Stimulated activated CD4-positive, alpha-beta T cell treated with anti-CD3 and anti-CD28 coated beads, Interleukin-12 subunit alpha, Interleukin-12 subunit beta, amount 100 ng/mL, for 48 hours (primary cell): ENCODE measurements at regions not wholly inside any gene's neighbourhood (a gene's known extent, or its start where the extent isn't known, plus 50 kb on each side); places are given as distances from the start of the nearest gene placed in this dataset.

ENCODE experiments used
- DNase-seq, 3 donors: peaks; one replicate each; pipeline ENCODE4 v3.0.0-alpha.2; 2020; ENCODE audit warnings: low read depth in 2 of 3, low spot score in 1 of 3

- DNase-seq, result no peak
Observed at GRCh38 chr3:161987933-161988332, 491.3 kb downstream of the OTOL1 start.

DNA sequence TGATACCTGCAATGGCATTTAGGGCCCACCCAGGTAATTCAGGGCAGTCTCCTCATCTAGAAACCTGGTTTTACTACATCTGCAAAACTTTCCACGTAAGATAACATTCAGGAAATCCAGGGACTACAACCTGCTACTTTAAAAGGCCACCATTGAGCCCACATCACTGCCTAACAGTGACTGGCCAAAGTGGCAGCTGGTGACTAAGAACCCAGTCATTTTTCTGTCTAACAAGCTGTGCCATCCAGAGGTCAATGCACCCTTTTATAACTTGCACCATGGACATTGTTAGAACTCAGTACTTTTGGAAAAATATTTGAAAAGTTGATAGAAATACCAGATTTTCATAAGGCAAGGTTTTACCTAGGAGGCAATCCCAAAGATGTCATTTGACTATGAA lies 492.4 kb downstream of the OTOL1 start:
- DNase-seq, result no peak

DNA sequence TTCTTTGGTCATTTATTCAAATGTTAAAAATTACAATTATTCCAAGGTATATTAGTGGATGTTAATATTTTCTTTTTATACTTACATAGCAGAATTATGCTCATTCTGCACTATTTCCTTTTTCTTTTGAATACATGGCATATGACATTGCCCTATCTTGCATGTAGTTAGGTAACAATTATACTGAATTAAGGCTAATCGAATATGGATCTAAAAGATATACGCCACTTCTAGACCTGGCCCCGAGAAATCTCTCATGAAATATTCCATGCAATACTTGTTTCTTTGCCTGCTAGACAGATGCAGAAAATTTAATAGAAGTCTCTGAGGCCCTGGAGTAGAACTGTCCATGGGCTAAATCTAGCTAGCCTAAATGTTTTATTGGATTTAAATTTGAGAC lies 493.4 kb downstream of the OTOL1 start:
- no peak for DNase-seq

DNA sequence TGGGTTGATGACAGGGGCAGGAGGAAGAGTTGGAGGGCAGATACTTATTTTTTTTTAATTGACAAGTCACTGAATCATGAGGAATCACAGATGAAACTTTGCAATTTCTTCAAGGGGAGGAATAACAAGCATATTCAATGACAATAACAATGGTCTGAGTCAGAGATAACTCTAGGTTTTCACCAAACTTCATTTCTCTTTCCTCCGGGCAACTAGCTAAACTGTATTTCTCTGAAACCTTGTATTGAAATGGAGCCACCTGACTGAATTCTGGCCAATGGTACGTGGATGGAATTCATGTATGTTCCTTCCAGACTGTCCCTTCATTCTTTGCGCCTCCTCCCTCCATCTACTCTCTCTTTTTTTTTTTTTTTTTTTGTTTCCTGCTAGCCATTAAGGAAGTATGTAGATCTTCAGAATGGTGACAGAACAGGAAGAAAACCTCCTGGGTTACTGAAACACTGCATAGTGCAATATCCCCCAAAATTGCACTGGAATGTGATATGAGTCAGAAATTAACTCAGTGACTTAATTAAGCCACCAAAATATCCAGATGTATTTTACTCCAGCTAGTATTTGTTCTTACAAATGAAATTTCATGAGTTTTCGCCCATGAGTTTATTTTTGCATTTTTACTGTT lies 495.4 kb downstream of the OTOL1 start:
- no peak for DNase-seq

DNA sequence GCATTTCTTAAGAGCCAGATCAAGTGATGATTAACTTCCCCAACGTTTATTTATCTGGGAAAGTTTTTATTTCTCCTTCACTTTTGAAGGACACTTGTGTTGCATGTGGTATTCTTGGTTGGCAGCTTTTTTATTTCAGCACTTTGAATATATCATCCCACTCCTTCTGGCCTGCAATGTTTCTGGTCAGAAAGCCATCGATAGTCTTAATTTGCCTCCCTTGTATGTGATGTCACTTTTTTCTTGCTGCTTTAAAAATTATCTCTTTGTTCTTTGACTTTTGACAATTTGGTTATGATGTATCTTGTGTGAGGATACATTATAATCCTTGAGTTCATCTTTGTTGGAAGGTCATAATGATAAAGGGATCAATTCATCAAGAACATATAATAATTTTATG lies 503.2 kb downstream of the OTOL1 start:
- no peak for DNase-seq

DNA sequence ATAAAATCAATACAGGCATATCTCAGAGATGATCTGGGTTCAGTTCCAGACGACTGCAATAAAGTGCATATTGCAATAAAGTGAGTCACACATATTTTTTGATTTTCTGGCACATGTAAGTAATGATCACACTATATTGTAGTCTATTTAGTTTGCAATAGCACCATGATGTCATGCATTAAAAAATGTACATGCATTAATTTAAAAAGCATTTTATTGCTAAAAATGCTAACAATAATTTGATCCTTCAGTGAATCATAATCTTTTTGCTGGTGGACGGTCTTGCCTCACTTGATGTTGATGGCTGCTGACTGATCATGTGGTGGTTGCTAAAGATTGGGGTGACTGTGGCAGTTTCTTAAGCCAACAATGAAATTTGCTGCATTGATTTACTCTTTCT lies 511.1 kb downstream of the OTOL1 start:
- no peak for DNase-seq

- DNase-seq, result no peak
Observed at GRCh38 chr3:162012633-162013032, 516.0 kb downstream of the OTOL1 start.

- DNase-seq, result no peak
Observed at GRCh38 chr3:162014284-162014683, 517.7 kb downstream of the OTOL1 start.

DNA sequence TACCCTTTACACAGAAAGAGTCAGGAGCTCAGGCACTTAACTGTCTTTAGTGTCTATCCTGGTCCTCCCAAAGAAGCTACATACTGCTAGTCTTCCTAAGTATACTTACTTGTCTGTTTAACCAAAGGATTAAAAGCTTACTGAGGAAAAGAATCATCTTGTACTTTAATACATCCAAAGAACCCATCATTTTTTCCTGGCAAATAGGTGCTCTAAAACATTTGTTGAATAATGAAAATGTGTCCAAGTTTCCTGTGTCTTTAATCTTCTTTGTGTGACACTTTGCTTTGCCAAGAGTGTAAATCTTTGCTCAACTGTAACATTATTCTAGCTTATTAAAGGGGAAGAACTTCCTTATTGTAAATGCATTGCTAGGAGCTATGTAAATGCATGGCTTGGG lies 519.2 kb downstream of the OTOL1 start:
- no peak for DNase-seq

GRCh38 chr3:162019817-162020216 lies 523.2 kb downstream of the OTOL1 start:
- no peak for DNase-seq

- DNase-seq, result no peak
Observed at GRCh38 chr3:162021206-162021605, 524.6 kb downstream of the OTOL1 start.

DNA sequence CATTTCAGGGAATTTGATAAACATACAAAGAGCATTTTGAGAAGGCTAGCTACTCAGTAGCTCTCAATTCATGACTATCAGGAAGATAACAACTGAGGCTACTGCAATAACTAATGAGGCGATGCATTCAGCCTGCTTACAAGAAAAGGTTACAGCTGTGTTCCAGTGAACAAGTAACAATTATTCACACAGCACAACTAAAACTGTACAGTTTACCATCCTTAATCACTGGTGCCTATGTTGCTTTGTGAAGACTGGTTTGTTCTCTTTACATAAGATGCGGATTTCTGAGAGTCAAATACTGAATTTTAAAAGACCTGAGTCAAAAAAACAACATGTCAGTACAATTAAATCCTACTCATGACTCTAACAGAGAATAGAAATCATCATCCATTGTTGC lies 526.3 kb downstream of the OTOL1 start:
- no peak for DNase-seq

GRCh38 chr3:162029736-162030135 lies 533.1 kb downstream of the OTOL1 start:
- no peak for DNase-seq

DNA sequence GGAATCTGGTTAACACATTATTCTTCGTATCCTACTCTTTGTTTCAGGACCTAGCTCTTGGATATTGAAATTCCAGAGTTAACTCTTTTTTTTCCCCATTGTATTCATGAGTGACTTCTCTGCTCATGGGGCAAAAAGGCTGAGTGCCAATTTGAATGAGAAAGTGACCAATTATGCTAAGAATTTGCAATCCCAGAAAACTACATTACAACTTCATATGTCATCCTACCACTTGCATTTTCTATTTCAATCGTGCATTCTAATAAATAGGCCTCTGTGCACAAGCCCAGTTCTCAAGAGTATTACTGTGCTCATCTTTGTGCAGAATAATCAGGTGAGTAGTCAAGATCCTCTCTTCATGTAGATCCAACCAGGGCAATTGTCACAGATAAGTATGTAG lies 537.8 kb downstream of the OTOL1 start:
- DNase-seq, result no peak

- DNase-seq, result no peak
Observed at GRCh38 chr3:162041622-162042021, 545.0 kb downstream of the OTOL1 start.

- DNase-seq, result no peak
Observed at GRCh38 chr3:162052636-162053035, 556.0 kb downstream of the OTOL1 start.

DNA sequence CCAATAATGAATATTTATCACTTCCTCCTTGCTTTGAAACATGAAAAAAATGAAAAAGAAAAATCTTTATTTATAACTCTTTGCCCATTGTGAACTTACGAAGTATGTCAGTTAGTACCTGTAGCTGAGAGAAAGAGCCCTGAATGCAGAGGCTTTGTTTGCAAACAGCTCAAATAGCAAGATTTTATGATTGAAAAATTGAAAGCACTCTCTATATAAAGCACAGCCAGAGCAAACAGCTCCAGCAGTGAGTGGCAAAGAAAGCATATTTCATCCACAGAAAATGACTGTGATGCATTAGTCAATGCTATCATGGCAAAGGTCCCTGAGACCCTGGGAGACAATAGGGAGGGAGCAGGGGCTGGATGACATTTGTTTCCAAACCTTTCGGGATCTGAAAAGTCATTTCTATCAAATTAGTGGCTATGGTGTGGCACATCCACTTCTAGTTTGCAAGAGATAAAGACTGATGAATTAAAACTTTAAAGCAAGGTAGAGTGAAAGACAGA lies 576.1 kb downstream of the OTOL1 start:
- no peak for DNase-seq

- no peak for DNase-seq
Observed at GRCh38 chr3:162073422-162073975, 576.9 kb downstream of the OTOL1 start.

- no peak for DNase-seq
Observed at GRCh38 chr3:162077108-162077507, 580.5 kb downstream of the OTOL1 start.

- DNase-seq, result no peak
Observed at GRCh38 chr3:162082516-162082915, 585.9 kb downstream of the OTOL1 start.

DNA sequence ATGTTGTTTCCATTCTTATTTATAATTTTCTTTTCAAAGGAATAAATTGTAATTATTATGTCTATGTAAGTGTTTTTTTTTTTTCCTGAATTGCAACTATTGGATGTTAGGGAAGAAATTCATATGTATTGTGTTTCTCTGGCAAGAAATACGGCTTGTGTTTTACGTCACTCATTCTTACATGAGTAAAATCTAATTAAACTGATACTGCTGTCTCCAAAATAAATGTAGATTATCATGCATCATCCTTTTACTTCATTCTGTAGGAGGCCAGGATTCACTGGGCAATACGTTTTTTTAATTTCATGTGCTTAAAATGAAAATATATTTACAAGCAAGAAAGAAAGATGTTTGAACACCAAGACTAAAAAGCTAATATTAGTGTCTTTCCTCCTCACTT lies 590.8 kb downstream of the OTOL1 start:
- DNase-seq, result no peak

- no peak for DNase-seq
Observed at GRCh38 chr3:162092751-162093150, 596.1 kb downstream of the OTOL1 start.

GRCh38 chr3:162094301-162094700 lies 597.7 kb downstream of the OTOL1 start:
- DNase-seq, result no peak
